GM12878 (cell line): ENCODE measurements at regions not wholly inside any gene's neighbourhood (a gene's known extent, or its start where the extent isn't known, plus 50 kb on each side); places are given as distances from the start of the nearest gene placed in this dataset.

Experiments used
- HCFC1 ChIP-seq: fragments of 150-350 bp; IDR thresholded peaks from 2 replicates; pipeline ENCODE4 v1.6.1; 2014; ENCODE audit warnings: low read length
- HDAC2 ChIP-seq: fragments of 200-600 bp; sonication (generic); IDR thresholded peaks from 2 replicates; pipeline ENCODE4 v1.6.1; 2017
- NRF1 ChIP-seq: conservative IDR thresholded peaks from 2 replicates; pipeline ENCODE4 v1.6.1; 2011; ENCODE audit warnings: mild to moderate bottlenecking, low read depth, low read length, improper control_type of control experiment
- ZBTB33 ChIP-seq: fragments of 450-650 bp; IDR thresholded peaks from 2 replicates; pipeline ENCODE4 v1.6.1; 2017; ENCODE audit warnings: mild to moderate bottlenecking
- TF ChIP-seq, protein P1 (sequence below): fragments of 450-650 bp; conservative IDR thresholded peaks from 2 replicates; pipeline ENCODE4 v1.6.1; 2017; ENCODE audit warnings: mild to moderate bottlenecking, moderate library complexity
- TF ChIP-seq, protein P2 (sequence below): fragments of 150-350 bp; IDR thresholded peaks from 2 replicates; pipeline ENCODE4 v1.6.1; 2016; ENCODE audit warnings: low read depth, low read length

DNA sequence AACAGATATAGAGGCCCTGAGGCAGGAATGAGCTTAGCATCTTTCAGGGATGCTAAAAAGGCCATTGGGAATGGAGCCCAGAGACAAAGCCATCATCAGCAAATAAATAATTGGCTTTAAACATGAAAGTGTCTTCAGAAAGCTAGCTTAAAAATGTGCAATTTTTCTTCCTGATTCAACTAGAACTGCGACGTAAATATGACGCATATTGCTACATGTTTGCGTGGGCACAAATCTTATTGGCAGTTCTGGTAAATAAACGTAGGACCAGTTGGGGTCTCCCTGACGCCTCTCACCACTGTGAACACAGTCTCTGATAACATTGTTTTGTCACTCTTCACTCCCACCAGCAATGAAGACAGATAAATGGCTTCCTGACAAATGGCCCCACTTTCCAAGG lies 97.3 kb upstream of the SRD5A3 start (continued):
- TF ChIP-seq, protein P1, sequence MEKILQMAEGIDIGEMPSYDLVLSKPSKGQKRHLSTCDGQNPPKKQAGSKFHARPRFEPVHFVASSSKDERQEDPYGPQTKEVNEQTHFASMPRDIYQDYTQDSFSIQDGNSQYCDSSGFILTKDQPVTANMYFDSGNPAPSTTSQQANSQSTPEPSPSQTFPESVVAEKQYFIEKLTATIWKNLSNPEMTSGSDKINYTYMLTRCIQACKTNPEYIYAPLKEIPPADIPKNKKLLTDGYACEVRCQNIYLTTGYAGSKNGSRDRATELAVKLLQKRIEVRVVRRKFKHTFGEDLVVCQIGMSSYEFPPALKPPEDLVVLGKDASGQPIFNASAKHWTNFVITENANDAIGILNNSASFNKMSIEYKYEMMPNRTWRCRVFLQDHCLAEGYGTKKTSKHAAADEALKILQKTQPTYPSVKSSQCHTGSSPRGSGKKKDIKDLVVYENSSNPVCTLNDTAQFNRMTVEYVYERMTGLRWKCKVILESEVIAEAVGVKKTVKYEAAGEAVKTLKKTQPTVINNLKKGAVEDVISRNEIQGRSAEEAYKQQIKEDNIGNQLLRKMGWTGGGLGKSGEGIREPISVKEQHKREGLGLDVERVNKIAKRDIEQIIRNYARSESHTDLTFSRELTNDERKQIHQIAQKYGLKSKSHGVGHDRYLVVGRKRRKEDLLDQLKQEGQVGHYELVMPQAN, result no peak
- TF ChIP-seq HCFC1 (no peak), ZBTB33 (no peak), NRF1 (no peak), HDAC2 (no peak)
- TF ChIP-seq, protein P2, sequence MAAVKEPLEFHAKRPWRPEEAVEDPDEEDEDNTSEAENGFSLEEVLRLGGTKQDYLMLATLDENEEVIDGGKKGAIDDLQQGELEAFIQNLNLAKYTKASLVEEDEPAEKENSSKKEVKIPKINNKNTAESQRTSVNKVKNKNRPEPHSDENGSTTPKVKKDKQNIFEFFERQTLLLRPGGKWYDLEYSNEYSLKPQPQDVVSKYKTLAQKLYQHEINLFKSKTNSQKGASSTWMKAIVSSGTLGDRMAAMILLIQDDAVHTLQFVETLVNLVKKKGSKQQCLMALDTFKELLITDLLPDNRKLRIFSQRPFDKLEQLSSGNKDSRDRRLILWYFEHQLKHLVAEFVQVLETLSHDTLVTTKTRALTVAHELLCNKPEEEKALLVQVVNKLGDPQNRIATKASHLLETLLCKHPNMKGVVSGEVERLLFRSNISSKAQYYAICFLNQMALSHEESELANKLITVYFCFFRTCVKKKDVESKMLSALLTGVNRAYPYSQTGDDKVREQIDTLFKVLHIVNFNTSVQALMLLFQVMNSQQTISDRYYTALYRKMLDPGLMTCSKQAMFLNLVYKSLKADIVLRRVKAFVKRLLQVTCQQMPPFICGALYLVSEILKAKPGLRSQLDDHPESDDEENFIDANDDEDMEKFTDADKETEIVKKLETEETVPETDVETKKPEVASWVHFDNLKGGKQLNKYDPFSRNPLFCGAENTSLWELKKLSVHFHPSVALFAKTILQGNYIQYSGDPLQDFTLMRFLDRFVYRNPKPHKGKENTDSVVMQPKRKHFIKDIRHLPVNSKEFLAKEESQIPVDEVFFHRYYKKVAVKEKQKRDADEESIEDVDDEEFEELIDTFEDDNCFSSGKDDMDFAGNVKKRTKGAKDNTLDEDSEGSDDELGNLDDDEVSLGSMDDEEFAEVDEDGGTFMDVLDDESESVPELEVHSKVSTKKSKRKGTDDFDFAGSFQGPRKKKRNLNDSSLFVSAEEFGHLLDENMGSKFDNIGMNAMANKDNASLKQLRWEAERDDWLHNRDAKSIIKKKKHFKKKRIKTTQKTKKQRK, result no peak
